ENCODE measurements at regions not wholly inside any gene's neighbourhood (a gene's known extent, or its start where the extent isn't known, plus 50 kb on each side); places are given as distances from the start of the nearest gene placed in this dataset.

DNA sequence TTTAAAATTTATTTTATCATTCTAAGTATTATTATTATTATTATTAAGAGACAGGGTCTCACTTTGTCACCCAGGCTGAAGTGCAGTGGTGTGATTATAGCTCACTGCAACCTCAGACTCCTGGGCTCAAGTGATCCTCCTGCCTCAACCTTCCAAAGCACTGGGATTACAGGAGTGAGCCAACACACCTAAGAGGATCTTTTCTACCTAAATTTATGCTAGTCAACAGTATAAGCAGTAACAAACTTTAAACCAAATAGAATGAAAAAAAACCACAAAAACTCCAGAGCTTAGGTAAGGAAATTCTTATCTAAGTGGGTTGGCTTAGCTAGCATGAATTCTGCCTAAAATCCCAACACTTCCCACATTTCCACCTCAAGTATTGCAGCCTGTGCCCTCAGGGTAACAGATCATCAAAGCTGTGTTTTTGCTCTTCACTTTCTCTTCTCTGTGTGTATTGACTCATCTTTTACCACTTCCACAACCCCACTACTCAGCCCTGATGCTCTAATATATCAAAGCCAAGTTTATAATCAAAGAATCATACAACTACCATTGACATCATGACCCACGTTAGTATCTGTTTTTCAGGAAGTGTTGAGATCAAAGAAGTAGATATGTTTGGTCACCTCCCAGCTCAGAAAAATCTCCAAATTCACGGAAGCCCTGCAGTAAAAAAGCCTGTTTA lies 93.7 kb upstream of the SPON1 start:
- no peak for DNase-seq

- DNase-seq: no peak
These were observed 93.1 kb upstream of the SPON1 start for GRCh38 chr11:13869398-13869886.

DNA sequence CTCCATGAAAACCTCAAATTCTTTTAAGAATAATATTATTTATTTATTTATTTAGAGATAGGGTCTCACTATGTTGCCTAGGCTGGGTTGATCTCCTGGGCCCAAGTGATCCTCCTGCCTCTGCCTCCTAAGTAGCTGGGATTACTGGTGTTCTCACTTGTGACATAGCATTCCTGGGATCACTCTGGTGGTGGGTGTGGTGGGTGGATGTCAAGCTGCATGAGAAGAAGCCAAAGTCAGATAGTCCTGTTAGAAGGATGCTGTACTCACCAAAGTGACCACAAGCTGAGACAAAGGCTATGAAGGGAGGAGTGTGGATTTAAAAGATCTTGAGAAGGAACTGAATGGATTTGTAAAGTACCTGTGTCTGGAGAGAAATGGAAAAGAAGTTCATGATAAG lies 87.9 kb upstream of the SPON1 start:
- DNase-seq: no peak

DNA sequence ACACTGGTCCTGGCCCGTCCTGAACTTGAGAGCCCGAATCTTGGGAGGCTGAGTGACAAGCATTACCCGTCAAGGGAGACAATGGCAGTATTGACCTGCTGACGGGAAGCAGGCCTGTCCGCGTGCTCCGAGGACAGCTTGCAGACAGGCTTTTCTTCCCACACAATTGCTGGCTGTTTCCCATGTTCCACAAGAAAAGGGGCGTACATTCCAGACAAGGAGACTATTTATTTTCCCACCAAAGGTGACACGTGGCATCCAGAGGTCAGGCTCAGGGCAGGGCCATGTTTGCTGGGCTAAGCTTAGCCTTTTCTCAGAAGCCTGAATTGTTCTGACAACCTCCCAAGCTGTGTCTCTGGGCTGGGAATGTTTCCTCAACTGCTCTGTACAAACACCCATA lies 86.9 kb upstream of the SPON1 start:
- DNase-seq: no peak

DNA sequence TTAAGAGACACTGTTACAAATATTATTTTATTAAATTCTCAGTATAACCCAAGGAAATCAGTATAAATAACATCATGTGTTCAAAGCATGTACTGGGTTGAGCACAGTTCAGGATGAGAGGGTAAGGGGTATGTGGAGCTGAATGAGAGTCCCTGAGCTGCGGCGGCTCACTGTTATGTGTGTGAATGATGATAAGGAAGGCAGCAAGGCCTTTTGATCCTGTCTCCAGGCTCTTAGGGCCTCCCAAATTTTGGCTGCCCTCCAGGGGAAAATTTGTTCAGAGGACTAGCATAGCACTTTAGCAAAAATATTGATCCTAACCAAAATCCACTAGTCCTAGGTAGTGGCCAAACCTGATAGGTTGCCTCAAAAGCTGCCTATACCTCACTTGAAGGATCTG lies 86.1 kb upstream of the SPON1 start:
- no peak for DNase-seq

DNA sequence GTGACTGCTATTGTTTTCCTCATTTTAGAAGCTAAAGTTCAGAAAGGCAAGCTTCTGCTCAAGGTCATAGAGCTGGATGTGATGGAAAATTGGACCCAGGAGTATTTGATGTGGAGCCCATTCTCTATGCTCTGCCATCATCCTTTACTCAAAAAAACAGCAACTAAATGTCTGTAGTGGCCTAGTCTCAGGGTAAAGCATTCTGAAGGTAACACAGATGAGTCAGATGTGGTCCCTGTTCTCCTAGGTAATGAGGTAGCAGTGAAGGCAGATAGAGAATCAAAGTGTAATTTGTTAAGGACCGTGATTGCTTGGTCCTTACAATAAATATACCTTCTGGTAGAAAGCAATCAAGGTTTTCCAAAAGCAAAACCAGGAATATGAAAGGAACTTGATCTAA lies 84.4 kb upstream of the SPON1 start:
- DNase-seq: no peak

DNA sequence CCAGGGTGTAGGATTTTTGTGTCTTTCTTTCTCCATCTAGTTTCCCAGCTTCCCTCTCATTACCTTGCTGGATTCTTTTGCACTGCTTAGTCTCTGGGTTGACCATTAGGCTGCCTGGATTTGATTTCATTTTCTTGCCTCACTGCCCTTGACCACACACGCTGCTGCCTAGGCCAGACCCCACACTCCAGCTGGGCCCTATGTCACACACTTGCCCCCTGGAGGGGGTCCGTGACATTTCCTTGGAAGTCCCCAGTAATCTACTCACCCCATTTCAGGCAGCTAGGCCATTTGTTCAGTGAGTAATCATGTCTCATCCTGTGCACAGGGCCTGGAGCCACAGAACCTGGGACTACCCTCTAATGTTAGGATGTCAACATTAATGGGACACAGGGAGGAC lies 81.9 kb upstream of the SPON1 start:
- DNase-seq: no peak

DNA sequence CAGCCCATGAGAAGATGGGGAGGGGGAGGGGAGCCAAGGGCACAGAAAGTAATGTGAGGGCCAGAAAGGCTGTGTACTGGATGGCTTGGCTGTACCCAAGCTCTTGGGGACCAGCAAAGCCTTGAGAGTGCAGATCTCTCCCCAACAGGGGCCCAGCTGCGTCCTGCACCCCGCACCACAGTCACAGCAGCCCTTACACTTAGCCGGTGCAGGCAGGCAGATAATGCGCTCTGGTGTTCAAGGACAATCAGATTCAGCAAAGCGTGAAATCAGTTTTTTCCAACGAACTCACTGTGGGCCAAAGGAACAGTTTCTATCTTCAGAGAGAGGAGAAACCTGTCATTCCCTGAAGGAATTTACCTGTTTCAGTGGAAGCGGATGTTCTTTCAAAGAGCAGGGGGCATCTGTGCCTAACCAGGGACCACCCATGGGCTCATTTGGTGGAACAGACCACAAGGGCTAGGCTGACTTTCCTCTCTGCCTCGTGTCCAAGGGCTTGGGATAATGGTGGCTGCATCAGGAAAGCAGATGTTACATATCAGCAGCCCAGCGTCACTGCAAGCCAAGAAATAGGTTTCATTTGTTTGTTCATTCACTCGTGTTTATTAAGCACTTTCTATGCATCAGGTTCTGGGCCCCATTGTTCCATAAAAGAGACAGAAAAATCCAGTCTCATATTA lies 81.2 kb upstream of the SPON1 start:
- DNase-seq: no peak

- DNase-seq: no peak
These were observed 79.5 kb upstream of the SPON1 start for GRCh38 chr11:13883042-13883441.

- no peak for DNase-seq
These were observed 78.9 kb upstream of the SPON1 start for GRCh38 chr11:13883589-13883988.

DNA sequence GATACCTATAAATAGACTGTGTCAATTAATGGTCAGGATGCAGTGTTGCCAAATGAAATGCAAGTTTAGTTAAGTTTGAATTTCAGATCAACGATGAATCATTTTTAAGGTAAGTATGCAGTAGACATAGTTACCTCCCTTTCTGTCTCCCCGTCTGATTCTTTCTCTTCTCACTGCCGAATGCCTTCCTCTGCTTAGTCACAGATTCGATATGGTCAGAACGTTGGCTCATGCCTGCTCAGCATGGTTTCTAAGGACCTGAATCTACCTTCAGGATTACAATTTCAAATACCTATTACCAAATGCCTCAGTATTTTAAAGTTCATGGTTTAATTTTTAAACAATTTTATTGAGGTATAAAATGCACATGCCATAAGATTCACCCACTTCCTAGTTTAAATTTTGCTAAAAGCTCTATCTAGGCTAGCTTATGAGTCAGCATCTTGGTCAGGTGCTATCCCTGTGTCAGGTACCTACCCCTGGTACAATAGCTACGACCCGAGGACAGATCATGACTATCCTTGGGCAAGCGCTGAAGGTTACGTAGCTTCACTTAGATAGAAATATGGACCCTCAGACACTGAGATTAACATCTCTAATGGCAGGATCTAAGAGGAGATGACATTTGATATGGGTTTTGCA lies 78.2 kb upstream of the SPON1 start:
- DNase-seq: no peak

DNA sequence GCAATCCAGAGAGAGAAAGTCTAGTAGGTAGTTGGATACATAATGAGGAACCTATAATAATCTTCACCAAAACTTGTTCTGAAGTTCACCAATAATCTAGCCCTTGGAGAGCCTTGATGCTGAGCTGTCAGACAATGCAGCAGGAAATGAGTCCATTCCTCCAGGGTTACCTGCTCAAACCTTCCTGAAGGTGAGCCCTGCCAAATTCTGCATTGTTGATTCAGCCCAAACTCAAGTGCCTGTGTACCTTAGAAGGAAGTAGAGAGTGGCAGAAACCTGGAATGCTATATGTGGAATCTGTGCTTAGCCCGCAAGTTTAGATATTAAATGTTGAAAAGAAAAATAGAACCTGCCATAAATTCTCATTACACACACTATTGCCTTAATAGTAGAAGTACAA lies 77.4 kb upstream of the SPON1 start:
- DNase-seq: no peak

- DNase-seq: peak in 2 of 51 donors; percentile 2 to 5
These were observed 72.8 kb upstream of the SPON1 start for GRCh38 chr11:13889552-13890249.

- no peak for DNase-seq
These were observed 70.6 kb upstream of the SPON1 start for GRCh38 chr11:13891911-13892310.

DNA sequence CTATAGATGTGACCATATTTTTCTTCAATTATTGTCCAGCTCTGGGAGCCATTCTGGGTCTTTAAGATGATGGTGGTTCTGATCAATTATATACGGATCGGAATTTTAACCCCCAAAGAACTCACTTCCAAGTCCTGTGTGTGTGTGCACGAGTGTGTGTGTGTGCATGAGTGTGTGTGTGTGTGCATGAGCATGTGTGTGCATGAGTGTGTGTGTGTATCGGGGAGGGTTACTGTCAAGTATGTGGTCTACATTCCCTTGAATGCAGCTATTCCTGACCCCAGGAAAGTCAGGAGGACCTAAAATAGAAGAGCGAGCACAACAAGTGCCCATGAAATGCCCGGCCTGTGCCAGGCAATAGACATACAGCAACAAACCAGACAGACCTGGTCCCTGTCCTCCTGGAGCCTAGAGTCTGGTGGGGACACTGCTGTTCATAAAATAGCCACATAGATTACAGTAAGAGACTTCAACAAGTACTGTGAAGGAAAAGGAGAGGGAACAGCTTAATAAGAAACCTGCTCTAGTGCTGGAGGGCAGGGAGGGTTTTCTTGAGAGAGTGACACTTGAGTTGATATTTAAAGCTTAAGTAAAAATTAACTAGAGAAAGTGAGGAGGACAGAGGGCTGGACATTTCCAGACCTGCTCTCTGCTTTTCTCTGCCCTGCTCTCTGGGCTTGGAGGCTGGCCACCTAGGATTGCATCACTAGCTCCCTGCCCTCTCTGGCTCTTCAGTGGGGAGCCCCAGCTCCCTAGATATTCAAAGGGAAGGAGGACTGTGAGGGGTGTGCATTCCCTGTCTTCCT lies 66.1 kb upstream of the SPON1 start:
- DNase-seq: no peak

DNA sequence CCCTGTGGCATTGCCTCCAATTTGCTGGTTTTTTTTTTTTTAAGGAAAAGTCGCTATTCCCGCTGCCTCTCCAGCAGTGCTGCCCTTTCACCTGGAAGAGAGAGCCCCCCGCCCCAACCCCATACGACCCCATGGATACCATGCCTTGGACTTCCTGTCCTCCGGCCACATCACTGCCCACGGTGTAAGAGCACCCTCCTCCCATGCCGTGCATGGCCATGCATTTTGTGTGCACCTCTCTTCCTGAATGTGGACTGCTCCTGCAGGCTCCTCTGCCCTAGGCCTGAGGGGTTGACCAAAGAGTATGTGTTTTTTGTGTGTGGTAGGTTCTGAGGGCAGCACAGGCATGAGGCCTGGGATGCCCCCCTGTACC lies 65.6 kb upstream of the SPON1 start:
- no peak for DNase-seq

- DNase-seq: no peak
These were observed 64.8 kb upstream of the SPON1 start for GRCh38 chr11:13897646-13898276.

- no peak for DNase-seq
These were observed 62.9 kb upstream of the SPON1 start for GRCh38 chr11:13899603-13900002.

DNA sequence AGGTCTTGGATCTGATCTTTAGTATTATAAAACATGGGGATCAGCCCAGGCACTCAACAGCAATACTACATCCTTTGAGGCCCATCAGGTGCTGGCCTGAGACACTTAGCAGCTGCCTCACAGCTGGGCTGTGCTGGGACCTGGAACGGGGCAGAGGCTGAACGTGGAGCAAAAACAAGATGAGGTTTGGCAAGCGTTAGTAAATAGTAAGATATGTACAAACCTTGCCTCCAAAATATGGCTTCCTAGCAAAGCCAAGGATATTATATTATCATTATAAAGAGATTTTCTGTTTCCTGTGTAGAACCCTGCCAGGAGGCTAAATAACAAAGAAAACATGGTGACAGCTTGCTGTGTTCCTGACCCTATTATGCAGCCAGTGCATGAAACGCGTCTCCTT lies 60.0 kb upstream of the SPON1 start:
- no peak for DNase-seq

- no peak for DNase-seq
These were observed 57.3 kb upstream of the SPON1 start for GRCh38 chr11:13905137-13905781.
